ENCODE measurements at regions not wholly inside any gene's neighbourhood (a gene's known extent, or its start where the extent isn't known, plus 50 kb on each side); places are given as distances from the start of the nearest gene placed in this dataset.
"Not testable (repeated sequence)": the region's sequence is repeated elsewhere in the genome, so short reads cannot be mapped to it uniquely, and the experiment has no call there.

GRCh38 chr1:82359541-82359940 is 558.8 kb downstream of the ADGRL2 start:
- TF ChIP-seq CTCF, POLR2A (IDR thresholded peaks at IDR 0.05): not testable (repeated sequence)
